B cell (primary cell): ENCODE measurements at regions not wholly inside any gene's neighbourhood (a gene's known extent, or its start where the extent isn't known, plus 50 kb on each side); places are given as distances from the start of the nearest gene placed in this dataset.

Experiments used
- CTCF ChIP-seq: fragments of 200-600 bp; IDR thresholded peaks from one replicate; pipeline ENCODE4 v1.8.0; 2022; ENCODE audit warnings: antibody characterized with exemption, mild to moderate bottlenecking
- EZH2 ChIP-seq: IDR thresholded peaks from 2 replicates; pipeline ENCODE4 v1.6.1; 2012; ENCODE audit warnings: borderline replicate concordance, low read depth, mild to moderate bottlenecking, moderate library complexity, low read length; ENCODE audit not compliant: insufficient read depth, poor library complexity, severe bottlenecking

- TF ChIP-seq CTCF (no peak), EZH2 (no peak)
These were observed 328.1 kb downstream of the BCL11B start for GRCh38 chr14:98943907-98944306.
